ENCODE measurements at regions not wholly inside any gene's neighbourhood (a gene's known extent, or its start where the extent isn't known, plus 50 kb on each side); places are given as distances from the start of the nearest gene placed in this dataset.

DNA sequence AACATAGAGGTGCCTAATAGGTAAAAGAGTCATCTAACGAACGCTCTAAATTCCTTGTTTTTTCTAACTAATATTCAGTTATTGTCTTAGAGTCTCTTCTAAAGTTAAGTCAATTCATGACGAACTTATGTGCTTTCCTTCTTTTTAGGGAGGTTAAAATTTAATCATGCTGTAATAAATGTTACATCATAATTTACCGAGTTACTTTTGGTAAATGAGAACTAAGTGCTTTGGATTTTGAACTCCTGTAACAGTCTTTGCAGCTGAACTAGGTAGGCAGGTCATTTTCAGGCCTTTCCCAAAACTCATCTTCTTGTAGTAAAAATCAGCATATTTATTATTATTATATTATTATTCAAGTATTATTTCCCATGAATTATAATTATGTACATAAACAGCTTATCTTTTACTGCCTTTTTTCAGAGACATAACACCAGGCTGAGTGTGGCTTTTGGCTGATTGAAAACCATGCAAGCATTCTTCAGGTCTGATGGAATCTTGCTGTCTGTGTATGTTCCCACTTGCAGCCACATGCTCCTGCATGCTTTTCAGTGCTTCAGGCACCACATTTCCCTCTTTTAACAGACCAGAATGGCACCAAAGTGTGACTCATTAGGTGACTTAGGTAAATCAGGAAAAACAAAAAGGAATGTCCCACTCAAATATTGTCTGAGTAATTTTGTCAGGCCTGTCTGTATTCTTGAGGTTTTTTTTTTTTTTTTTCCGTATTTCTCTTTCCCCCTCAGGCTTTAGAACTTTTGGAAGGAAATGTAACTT is 81.0 kb upstream of the CD55 start:
- Histone ChIP-seq H3K36me3 (ENCODE audit: control insufficient read depth, insufficient read depth, low read length) (no peaks in the 10 kb centered on the region), H3K27me3 (ENCODE audit: control insufficient read depth, insufficient read depth, low read length) (no peaks in the 10 kb centered on the region), H3K4me3 (ENCODE audit: low read depth, low read length) (no peak overlapping the region)
- TF ChIP-seq, protein P1, sequence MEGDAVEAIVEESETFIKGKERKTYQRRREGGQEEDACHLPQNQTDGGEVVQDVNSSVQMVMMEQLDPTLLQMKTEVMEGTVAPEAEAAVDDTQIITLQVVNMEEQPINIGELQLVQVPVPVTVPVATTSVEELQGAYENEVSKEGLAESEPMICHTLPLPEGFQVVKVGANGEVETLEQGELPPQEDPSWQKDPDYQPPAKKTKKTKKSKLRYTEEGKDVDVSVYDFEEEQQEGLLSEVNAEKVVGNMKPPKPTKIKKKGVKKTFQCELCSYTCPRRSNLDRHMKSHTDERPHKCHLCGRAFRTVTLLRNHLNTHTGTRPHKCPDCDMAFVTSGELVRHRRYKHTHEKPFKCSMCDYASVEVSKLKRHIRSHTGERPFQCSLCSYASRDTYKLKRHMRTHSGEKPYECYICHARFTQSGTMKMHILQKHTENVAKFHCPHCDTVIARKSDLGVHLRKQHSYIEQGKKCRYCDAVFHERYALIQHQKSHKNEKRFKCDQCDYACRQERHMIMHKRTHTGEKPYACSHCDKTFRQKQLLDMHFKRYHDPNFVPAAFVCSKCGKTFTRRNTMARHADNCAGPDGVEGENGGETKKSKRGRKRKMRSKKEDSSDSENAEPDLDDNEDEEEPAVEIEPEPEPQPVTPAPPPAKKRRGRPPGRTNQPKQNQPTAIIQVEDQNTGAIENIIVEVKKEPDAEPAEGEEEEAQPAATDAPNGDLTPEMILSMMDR (IDR thresholded peaks at IDR 0.05; ENCODE audit: insufficient read depth, low read length, poor library complexity, severe bottlenecking) = no peak
- DNase-seq (ENCODE audit: low read depth) = peak; percentile 49

DNA sequence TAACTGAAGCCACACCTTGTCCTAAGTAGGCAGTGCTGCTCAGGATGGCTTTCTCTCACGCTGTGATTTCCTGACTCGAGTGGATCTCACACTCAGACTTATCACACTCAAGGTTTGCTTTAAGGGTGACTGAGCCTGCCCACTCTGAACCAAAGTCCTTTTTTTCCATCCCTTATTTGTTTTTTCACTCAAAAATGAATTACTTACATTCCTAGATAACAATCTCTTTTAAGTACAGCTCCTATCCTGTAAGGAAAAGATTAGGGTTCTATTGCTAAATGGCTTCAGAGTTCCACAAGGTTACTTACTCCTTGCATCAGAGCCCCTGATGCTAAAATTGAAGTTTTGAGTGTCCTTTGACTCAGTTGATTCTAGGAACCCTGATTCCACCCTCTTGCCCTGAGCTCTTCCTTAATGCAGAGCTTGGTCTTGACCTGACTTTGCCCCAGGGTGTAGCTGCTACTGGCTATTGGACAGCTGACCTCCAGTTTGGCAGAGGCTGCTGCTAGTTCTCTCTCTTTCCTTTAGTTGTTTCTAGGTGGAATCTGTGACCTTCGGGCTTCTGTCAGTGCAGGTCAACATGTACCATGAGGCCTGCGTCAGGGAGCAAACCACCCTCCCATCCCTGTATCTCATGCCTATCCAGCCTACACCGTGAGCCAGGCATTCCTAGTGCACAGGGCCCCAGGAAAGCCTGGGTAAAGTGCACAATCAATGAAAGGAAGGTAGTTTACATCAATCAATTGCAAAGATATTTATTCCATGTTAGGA is 80.1 kb upstream of the CD55 start:
- no peaks in the 10 kb centered on the region for H3K27me3 ChIP-seq (ENCODE audit: control insufficient read depth, insufficient read depth, low read length)
- TF ChIP-seq, protein P1 (IDR thresholded peaks at IDR 0.05; ENCODE audit: insufficient read depth, low read length, poor library complexity, severe bottlenecking) = no peak
- no peaks in the 10 kb centered on the region for H3K36me3 ChIP-seq (ENCODE audit: control insufficient read depth, insufficient read depth, low read length)
- DNase-seq (ENCODE audit: low read depth) = no peak
- no peak overlapping the region for H3K4me3 ChIP-seq (ENCODE audit: low read depth, low read length)

DNA sequence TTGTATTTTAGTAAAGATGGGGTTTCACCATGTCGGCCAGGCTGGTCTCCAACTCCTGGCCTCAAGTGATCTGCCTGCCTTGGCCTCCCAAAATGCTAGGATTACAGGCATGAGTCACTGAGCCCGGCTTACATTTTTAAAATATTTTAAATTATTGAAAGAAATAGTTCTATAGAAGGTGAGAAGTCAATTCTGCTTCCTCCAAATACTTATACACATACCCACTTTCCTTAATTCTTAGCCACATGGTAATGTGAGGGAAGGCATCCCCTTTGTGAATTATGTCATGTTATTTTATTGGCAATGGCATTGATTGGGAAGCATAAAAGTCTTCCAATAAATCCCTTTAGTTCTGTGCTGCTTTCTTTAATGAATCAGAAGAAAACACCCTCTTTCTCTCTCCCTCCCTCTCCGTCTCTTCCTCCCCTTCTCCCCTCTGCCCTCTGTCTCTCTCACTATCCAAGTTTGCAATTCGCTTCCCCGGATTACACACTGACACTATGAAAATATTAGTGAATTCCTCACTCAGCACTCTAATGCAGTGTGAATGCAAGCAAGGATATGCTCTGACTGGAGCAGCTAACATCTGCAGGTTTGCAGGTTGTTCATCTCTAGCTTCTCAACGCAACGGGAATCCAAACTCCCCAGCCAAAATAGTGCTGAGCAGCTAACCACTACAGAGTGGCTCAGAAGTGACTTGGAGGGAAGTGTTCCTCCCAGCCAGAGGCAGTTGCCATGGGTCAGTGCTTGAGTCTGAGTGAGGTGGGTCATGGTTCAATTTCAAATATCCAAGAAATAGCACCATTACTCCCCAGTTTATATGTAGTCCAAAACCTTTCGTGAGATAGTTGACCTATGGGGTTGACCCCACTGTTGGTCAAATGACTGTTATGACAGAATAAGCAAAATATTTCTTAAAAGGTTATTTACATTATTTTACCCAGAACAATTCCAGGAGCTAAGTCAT is 77.8 kb upstream of the CD55 start:
- TF ChIP-seq, protein P1 (IDR thresholded peaks at IDR 0.05; ENCODE audit: insufficient read depth, low read length, poor library complexity, severe bottlenecking) = no peak
- Histone ChIP-seq H3K4me3 (ENCODE audit: low read depth, low read length) (no peak overlapping the region), H3K36me3 (ENCODE audit: control insufficient read depth, insufficient read depth, low read length) (no peaks in the 10 kb centered on the region), H3K27me3 (ENCODE audit: control insufficient read depth, insufficient read depth, low read length) (no peaks in the 10 kb centered on the region)
- no peak for DNase-seq (ENCODE audit: low read depth)

DNA sequence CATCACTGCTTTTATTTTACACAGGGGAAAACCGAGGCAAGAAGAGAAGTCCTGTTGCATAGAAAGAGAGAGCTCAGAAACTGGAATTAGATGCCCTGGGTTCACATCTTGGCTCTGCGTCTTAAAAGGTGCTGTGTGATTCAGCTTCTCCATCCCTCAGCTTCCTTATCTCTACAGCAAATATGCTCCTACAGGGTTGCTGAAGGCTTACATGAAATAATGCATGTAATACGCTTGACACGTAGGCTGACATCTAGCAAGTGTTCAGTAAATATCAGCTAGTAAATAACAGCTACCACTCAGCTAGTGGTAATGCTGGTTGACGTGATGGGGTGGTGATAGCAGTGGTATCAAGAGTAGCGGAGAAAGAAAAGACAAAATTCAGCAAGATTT is 77.1 kb upstream of the CD55 start:
- no peaks in the 10 kb centered on the region for H3K27me3 ChIP-seq (ENCODE audit: control insufficient read depth, insufficient read depth, low read length)
- no peaks in the 10 kb centered on the region for H3K36me3 ChIP-seq (ENCODE audit: control insufficient read depth, insufficient read depth, low read length)
- H3K4me3 ChIP-seq (ENCODE audit: low read depth, low read length) = no peak overlapping the region
- no peak for DNase-seq (ENCODE audit: low read depth)
- TF ChIP-seq, protein P1 (IDR thresholded peaks at IDR 0.05; ENCODE audit: insufficient read depth, low read length, poor library complexity, severe bottlenecking) = no peak

DNA sequence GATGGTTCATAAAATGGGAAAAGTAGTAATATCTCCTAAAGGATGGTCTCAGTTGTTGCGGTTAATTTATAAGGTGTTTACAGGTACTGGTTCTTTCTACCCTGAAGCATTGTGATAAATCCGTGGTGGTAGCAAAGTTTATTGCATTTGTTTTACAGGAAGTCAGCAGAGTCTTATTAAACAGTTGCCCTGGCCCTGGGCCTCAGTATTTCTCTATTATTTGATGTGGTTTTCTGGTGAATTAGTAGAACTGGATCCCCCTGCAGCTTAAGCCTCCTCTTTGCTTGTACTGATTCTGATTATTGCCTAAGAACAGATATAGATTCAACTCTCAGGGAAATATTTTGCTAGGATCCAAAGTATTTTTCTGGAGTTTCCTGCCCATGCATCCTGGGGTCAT is 76.4 kb upstream of the CD55 start:
- Histone ChIP-seq H3K27me3 (ENCODE audit: control insufficient read depth, insufficient read depth, low read length) (no peaks in the 10 kb centered on the region), H3K4me3 (ENCODE audit: low read depth, low read length) (no peak overlapping the region), H3K36me3 (ENCODE audit: control insufficient read depth, insufficient read depth, low read length) (no peaks in the 10 kb centered on the region)
- DNase-seq (ENCODE audit: low read depth) = no peak
- TF ChIP-seq, protein P1 (IDR thresholded peaks at IDR 0.05; ENCODE audit: insufficient read depth, low read length, poor library complexity, severe bottlenecking) = no peak

Measured in kidney epithelial cell (primary cell).